ENCODE measurements at regions not wholly inside any gene's neighbourhood (a gene's known extent, or its start where the extent isn't known, plus 50 kb on each side); places are given as distances from the start of the nearest gene placed in this dataset.

- TF ChIP-seq CTCF (conservative IDR thresholded peaks at IDR 0.05 in 1 of 2, IDR thresholded peaks at IDR 0.05 in 1 of 2; ENCODE audit: extremely low read depth in 1 of 2, insufficient read depth in 1 of 2, low read depth in 1 of 2, low read length in 2 of 2) (no peak), EZH2 (IDR thresholded peaks at IDR 0.05; ENCODE audit: borderline replicate concordance, low read length) (no peak)
Measured at GRCh38 chr6:87860902-87861301, 158.9 kb upstream of the AKIRIN2 start.
